ENCODE measurements at regions not wholly inside any gene's neighbourhood (a gene's known extent, or its start where the extent isn't known, plus 50 kb on each side); places are given as distances from the start of the nearest gene placed in this dataset.

DNA sequence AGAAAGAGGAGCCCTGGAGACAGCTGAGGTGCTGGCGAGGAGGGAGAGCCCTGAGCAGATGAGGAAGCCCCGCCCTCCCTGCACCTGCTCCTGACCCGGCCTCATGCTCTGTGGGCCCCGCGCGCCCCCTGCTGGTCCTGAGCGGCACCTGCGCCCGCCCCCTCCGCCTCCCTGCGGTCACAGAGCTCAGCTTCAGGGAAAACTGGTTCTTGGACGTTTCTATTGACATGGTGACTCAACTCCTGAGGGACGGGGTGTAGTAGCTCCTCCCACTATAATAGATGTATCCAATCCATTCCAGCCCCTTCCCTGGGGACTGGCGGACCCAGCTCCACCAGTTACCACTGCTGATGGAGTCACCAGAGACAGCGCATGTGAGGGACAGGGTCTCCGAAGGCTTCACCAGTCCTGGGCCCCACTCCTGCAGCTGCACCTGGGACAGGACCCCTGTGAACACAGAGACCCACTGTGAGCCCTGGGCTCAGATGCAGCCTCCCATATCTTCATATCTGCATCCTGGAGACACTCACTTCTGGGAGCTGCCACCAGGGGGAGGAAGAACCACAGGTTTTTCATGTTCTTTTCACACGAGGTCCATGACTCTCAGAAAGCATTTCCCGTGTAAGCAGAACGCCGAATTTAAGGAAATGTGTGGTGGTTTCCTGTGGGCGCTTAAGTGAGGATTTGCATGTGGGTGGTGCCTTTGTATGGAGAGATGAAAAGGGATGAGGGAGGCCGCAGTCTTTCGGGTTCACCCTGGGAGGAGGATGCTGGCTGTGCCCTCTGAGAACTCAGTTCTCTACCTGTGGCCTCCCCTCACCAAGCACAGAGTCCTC, 1346.4 kb downstream of the TMEM121 start (continued):
- TF ChIP-seq FOXA1 (IDR thresholded peaks at IDR 0.05) = no peak
- peak; percentile 53; the same call in 1 of the 2 replicates for TF ChIP-seq FOXA1 (CRISPR knock-in tag; IDR thresholded peaks at IDR 0.05)
- peak; percentile 54; the same call in 1 of the 2 replicates for TF ChIP-seq ZGPAT (CRISPR knock-in tag; IDR thresholded peaks at IDR 0.05)
- 0 out of 2 replicates have a peak, but pooled peaks have one; percentile 14 for TF ChIP-seq RFX5 (IDR thresholded peaks at IDR 0.05; ENCODE audit: low read depth, low read length)
- TF ChIP-seq, protein P1, sequence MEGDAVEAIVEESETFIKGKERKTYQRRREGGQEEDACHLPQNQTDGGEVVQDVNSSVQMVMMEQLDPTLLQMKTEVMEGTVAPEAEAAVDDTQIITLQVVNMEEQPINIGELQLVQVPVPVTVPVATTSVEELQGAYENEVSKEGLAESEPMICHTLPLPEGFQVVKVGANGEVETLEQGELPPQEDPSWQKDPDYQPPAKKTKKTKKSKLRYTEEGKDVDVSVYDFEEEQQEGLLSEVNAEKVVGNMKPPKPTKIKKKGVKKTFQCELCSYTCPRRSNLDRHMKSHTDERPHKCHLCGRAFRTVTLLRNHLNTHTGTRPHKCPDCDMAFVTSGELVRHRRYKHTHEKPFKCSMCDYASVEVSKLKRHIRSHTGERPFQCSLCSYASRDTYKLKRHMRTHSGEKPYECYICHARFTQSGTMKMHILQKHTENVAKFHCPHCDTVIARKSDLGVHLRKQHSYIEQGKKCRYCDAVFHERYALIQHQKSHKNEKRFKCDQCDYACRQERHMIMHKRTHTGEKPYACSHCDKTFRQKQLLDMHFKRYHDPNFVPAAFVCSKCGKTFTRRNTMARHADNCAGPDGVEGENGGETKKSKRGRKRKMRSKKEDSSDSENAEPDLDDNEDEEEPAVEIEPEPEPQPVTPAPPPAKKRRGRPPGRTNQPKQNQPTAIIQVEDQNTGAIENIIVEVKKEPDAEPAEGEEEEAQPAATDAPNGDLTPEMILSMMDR (CRISPR knock-in tag; IDR thresholded peaks at IDR 0.05) = peak; percentile 78
- TF ChIP-seq GFI1 (CRISPR knock-in tag; IDR thresholded peaks at IDR 0.05; ENCODE audit: borderline replicate concordance) = no peak
- no peak for TF ChIP-seq RFXANK (CRISPR knock-in tag; IDR thresholded peaks at IDR 0.05)
- no peak for TF ChIP-seq ZNF782 (CRISPR knock-in tag; IDR thresholded peaks at IDR 0.05; ENCODE audit: borderline replicate concordance)
- TF ChIP-seq ZFP62 (CRISPR knock-in tag; IDR thresholded peaks at IDR 0.05) = no peak
- TF ChIP-seq SP4 (CRISPR knock-in tag; IDR thresholded peaks at IDR 0.05) = 0 out of 2 replicates have a peak, but pooled peaks have one; percentile 43
- TF ChIP-seq GABPB1 (CRISPR knock-in tag; IDR thresholded peaks at IDR 0.05) = peak; percentile 40; the same call in 1 of the 2 replicates
- no peak for TF ChIP-seq THAP8 (CRISPR knock-in tag; IDR thresholded peaks at IDR 0.05; ENCODE audit: borderline replicate concordance)
- TF ChIP-seq IRF2 (CRISPR knock-in tag; IDR thresholded peaks at IDR 0.05) = no peak
- no peak for TF ChIP-seq ZNF883 (CRISPR knock-in tag; IDR thresholded peaks at IDR 0.05; ENCODE audit: not compliant biosample characterization)
- no peak for TF ChIP-seq MXD4 (CRISPR knock-in tag; IDR thresholded peaks at IDR 0.05)
- no peak for TF ChIP-seq RFX3 (CRISPR knock-in tag; IDR thresholded peaks at IDR 0.05)
- TF ChIP-seq NRL (CRISPR knock-in tag; IDR thresholded peaks at IDR 0.05; ENCODE audit: borderline replicate concordance) = peak; percentile 44; the same call in 1 of the 2 replicates
- TF ChIP-seq TERF1 (CRISPR knock-in tag; IDR thresholded peaks at IDR 0.05) = 0 out of 2 replicates have a peak, but pooled peaks have one; percentile 19
- TF ChIP-seq NCOR1 (IDR thresholded peaks at IDR 0.05; ENCODE audit: borderline replicate concordance, low read length) = no peak
- no peak for TF ChIP-seq ZBTB43 (CRISPR knock-in tag; conservative IDR thresholded peaks at IDR 0.05)
- no peak for TF ChIP-seq DRAP1 (CRISPR knock-in tag; IDR thresholded peaks at IDR 0.05)
- TF ChIP-seq BORCS8-MEF2B (CRISPR knock-in tag; IDR thresholded peaks at IDR 0.05) = 0 out of 2 replicates have a peak, but pooled peaks have one; percentile 18
- TF ChIP-seq NR2F1 (CRISPR knock-in tag; IDR thresholded peaks at IDR 0.05) = no peak
- no peak for TF ChIP-seq ADNP (CRISPR knock-in tag; IDR thresholded peaks at IDR 0.05)

All from HepG2 (cell line).